ENCODE measurements at regions not wholly inside any gene's neighbourhood (a gene's known extent, or its start where the extent isn't known, plus 50 kb on each side); places are given as distances from the start of the nearest gene placed in this dataset.
"Not testable (repeated sequence)": the region's sequence is repeated elsewhere in the genome, so short reads cannot be mapped to it uniquely, and the experiment has no call there.

DNA sequence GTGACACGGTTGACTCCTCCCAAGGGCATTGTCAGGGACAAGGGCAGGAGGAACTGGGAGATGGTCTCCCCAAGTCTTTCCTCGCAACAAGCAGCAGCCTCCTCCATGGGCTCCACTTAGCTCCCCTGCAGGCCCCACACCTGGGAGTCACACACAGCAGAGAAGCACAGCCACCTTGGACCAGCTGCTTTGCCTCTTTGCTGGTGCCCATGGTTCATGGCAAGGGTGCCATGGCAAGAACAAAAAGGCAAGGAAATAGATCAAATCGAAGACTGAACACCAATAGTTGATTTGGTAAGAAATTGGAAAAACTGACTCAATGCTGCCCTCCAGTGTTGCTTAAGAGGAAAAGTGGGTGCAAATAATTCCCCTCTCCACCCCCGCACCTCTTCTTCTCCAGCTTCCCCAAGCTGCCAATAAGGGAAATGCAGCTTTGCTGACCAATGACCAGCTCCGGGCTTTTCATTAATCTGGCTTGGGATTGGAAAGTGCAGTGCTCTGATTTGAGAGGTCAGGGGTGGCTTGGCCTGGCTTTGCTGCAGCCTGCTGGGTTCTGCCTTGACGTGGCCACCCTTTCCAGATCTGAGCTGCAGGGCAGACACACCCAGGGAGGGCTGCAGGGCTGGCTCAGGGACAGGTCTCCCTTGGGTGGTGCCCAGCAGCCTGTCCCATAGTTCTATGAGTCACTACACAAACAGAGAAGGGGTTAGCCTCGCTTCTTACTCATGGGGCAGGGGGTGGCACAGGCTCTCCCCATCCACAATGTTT, 162.0 kb downstream of the KLF13 start:
- peak; percentile 30 for DNase-seq

GRCh38 chr15:31489281-31489680, 162.6 kb downstream of the KLF13 start:
- DNase-seq = no peak

GRCh38 chr15:31489801-31490646, 163.4 kb downstream of the KLF13 start:
- no peak for DNase-seq

- DNase-seq = no peak
These were observed 168.2 kb downstream of the KLF13 start for GRCh38 chr15:31494786-31495185.

DNA sequence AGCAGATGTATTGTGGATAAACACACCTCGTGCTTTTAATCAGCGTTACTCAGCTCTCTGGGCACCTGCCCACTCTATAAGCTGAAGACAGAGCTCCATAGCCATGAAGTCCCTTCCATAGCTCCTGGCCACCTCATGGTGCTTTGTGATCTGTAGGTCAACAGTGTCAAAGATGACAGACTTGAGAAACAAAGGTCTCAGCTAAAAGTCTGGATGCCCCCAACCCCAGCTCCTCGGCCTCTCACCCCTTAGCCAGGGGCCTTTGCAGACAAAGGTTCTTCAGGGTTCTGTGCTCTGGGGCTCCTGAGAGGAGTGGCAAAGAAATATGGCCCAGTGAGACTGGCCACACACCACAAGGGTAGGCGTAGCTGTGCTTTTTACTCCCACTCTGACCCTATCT, 168.6 kb downstream of the KLF13 start:
- DNase-seq = no peak

GRCh38 chr15:31497838-31498237, 171.2 kb downstream of the KLF13 start:
- DNase-seq = no peak

- DNase-seq = no peak
These were observed 171.7 kb downstream of the KLF13 start for GRCh38 chr15:31498329-31498728.

DNA sequence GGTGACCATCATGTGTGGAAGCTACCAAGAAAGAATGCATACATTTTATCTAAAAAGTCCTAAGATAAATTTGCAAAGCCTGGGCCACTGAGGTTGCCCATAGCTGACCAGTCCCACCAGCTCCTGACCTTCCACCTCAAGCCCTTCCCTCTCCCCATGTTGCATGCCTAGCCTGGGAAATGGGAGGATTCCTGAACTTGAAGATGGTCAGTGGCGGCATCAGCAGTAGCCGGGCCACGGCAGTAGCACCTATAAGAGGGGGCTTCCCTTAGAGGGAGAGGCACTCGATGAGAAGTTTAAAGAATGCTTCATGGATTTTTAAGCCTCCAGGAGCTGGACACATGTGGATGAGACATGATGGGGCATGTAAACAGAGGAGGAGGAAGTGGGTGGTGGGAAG, 172.1 kb downstream of the KLF13 start:
- no peak for DNase-seq

- no peak for DNase-seq
These were observed 172.8 kb downstream of the KLF13 start for GRCh38 chr15:31499236-31499952.

DNA sequence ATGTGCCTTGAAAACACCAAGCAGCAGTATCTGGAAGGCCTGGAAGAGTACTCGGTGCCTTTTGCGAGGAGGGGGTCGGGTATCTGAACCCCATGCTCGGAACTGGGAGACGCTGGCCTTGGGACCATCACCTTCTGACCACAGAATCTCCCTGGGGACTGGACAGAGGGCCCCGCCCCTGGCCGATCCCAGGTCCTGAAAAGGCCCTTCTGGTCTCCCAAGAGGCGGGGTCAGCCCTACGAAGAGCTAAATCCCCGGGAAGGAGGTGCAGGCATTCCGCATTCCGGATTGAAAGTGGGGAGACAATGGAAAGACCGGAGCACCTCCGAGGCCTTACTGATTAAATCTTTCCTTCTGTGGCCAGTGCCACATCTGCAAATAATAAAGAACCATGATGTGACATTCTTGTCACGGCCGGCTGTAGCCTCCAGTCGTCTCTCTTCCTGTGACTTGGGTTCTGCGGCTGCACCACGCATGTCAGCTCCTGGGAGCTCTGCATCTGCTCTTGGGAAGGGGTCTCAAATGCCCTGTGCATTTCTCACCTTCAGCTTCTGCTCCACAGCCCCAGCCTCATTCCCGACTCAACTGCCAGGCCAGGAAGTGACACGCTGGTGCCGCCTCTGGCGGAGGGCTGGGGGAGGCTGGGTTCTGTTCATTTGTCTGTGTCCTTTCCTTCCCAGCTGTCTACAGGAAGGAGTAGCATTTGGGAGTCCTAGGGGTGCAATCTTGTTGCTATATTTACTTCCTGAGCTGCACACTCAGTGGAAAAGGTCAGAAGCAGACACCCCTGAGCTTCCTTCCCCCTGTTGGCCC, 173.5 kb downstream of the KLF13 start:
- DNase-seq = no peak

DNA sequence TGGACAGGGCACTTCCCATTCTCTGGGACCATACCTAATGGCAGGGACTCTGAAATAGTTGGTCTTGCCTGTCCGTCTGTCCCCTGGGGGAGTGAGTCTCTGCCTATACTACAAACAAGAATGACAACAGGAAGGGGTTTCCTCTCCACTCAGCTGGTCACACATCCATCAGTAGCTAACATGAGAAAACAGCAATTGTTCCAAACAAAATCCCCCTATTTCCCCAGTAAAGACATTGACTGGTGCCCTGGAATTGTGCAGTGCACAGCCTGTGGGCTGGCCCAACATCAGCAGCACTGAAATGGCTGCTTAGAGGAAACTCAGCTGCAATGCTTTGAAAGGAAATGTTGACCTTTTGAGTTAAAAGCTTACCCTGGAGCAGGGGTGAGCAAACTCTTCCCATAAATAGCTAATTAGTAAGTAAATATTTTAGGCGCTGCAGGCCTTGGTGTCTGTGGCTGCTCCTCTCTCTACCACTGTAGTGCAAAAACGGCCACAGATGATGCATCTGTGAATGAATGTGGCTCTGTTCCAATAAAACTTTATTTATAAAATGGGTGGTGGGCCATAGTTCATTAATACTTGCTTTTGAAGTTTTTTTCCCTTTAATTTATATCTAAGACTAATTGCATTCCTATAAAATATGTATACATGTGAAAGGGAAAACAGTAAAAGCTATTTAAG, 174.3 kb downstream of the KLF13 start:
- no peak for DNase-seq

- no peak for DNase-seq
These were observed 175.0 kb downstream of the KLF13 start for GRCh38 chr15:31501536-31502157.

GRCh38 chr15:31502541-31503229, 176.1 kb downstream of the KLF13 start:
- DNase-seq = no peak

DNA sequence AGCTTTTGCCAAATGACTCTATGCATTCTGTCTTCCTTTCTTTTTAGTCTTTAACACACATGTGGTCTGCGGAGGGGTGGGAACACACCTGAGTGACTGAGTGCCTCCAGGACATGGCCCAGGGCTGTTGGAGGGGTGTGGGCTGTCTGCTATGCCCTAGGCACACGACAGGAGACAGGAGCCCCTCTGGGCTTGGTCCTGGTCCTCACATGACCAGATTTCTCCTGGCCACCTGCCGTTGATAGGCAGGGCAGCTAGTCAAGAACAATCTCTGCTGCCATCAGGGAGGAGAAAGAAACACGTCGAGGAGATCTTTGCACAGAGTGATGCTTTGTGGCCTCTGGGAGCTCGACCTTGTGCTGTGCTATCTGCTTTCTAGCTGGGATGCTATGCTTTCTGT, 176.6 kb downstream of the KLF13 start:
- no peak for DNase-seq

- DNase-seq = no peak
These were observed 177.3 kb downstream of the KLF13 start for GRCh38 chr15:31503758-31504461.

DNA sequence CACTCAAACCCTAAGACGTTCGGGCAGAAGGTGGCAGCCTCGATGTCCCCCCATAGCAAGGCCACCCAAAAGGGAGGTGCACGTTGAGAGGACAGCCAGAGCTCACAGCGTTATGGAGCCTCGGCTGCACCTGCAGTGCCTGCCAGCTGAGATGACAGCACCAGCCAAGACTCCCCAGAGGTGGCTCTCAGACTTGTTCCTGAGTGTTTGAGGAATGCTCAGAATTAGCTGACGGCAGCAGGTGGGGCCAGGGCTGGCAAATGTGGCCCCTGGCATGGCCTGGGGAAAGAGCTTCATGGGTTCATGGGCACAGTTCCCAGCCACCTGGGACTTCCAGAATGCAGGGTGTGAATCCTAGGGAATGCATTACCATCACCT, 177.8 kb downstream of the KLF13 start:
- DNase-seq = no peak

DNA sequence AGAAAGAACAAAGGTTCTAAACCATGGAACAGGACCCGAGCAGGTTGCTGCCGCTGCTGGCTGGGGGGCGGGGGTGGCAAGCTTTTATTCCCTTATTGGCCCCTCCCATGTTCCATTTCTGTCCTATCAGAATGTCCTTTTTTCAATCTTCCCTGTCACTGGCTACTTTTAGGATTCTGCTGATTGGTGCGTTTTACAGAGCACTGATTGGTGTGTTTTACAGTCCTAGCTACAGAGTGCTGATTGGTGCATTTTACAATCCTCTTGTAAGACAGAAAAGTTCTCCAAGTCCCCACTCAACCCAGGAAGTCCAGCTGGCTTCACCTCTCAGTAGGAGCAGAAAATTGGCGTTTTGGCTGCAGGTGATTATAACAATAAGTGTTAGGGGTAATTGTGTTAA, 180.9 kb downstream of the KLF13 start:
- not testable (repeated sequence) for DNase-seq

DNA sequence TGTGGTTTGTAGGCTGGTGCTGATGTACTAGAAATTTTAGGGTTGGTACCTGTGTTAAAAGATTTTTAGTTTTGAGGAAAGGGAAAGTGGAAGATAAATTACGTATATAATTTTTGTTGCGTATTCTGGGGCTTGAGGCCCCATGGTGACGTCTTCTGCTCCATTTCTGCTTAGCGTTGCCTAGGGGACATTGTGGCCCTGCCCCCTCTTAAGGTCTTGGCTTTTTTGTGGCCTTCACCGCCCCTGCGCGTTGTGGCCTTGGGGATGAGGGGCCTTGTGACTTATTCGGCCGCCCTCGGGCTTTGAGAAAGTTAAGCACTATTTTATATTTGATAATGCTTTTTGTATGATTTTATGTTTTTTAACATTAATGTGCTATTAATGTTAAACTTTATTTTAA, 182.0 kb downstream of the KLF13 start:
- DNase-seq = no peak

DNA sequence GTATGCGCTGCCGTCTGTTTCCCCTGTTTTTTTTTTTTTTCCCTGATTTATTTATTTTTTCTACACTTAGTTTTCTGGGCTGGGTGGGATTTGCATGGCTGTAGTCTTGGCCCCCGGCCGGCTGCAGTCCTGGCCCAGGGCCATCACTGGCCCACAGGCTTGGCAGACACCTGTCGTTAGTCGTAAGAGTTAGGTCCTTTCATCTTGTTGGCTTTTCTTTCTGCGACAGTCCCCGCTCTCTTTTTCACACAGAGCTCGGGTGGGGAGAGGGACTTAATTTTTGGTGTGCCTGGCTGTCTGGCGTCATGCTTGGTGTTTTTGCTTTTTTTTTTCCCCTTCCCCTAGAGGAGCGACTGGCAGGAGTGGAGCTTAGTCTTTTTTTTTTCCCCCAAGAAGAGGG, 183.4 kb downstream of the KLF13 start:
- DNase-seq = no peak

DNA sequence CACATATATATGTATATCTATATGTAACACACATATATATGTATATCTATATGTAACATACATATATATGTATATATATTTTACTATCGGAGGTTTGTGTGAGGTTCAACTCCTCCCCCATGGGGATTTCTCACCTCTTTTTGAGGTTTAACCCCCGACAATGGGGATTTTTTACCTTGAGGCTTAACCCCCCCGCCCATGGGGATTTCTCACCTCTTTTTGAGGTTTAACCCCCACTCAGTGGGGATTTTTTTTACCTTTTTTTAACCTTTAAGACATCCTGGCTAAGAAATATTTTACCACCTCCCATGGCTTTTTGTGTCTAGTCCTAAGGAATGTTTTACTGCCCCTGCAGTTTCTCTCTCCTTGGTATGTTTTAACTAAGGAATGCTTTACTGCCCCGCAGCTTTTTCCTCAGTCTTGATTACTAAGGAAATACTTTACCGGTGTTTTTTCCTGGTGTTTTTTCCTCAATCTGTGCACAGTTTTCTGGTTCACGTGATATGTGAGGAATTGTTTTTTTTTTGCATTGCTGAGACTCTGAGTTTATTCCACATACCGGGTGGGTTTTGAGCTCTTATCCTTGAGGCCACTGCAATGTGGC, 185.2 kb downstream of the KLF13 start:
- DNase-seq = no peak

All from DMS 273 treated with DMSO at 0.1 percent for 48 hours (cell line).